ENCODE measurements at regions not wholly inside any gene's neighbourhood (a gene's known extent, or its start where the extent isn't known, plus 50 kb on each side); places are given as distances from the start of the nearest gene placed in this dataset.

DNA sequence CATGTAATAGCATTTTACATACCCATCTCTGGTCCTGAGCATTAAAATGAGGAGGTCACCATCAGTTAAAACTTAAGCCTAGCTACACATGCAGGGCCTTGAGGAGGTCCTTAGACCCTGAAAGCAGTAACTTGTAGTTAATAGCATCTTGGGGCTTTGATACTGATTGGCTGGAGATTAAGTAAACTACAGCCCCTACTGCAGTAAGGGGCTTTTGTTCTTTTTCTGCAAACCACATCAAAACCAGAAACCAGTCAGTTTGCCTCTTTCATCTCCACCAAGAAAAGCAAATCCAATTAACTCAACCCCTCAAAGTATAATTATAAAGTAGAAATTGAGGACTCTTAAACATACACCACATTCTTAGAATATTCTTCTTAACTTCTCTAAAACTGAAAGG is 622.7 kb downstream of the ZPLD1 start:
- DNase-seq: no peak

- DNase-seq: no peak
These were observed 624.6 kb downstream of the ZPLD1 start for GRCh38 chr3:103059432-103059831.

- DNase-seq: no peak
These were observed 625.4 kb downstream of the ZPLD1 start for GRCh38 chr3:103060242-103060641.

DNA sequence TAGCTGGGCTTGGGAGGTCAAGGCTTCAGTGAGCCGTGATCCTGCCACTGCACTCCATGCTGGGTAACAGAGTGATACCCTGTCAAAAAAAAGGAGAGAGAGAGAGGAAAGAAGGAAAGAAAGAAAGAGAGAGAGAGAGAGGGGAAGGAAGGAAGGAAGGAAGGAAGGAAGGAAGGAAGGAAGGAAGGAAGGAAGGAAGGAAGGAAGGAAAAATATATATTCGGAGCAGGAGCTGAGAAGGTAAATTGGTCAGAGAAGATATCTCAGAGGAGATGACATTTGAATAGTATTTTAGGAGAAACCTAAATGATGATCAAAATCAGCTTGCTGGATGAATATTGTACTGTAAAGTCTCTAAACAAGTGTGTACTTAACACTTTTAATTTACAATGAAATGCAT is 633.1 kb downstream of the ZPLD1 start:
- no peak for DNase-seq

- no peak for DNase-seq
These were observed 640.5 kb downstream of the ZPLD1 start for GRCh38 chr3:103075282-103075681.

DNA sequence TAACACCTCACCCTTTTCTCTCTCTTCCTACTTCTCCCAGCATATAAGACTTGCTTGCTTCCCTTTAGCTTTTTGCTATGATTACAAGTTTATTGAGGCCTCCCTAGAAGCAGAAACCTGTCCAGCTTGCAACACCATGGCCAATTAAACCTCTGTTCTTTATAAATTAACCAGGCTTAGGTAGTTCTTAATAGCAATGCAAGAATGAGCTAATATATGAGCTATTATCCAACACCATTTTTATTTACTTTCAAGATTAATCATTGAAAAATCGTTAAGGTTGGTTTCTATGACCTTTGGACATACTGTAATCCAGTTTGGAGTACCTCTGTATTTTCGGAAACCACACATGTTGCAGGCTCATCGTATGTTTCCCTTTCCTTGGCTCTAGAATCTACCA is 643.1 kb downstream of the ZPLD1 start:
- no peak for DNase-seq

DNA sequence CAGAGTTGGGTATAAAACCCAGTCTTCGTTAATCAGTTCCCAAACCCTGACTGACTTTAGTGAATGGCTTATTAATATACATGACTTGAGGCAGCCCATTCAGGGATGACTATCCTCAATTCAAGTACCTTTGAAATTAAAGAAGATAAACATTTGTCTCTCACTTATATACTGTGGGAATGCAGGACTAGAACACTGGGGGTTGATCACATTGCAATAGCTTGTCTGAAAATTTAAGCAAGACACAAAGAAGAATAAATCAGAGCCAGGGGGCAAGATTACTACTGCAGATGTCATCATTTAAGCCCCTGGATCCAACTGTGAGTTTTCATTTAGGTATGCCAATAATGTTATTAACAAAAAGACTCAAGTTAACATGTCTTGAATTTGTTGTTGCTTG is 647.7 kb downstream of the ZPLD1 start:
- DNase-seq: no peak

- DNase-seq: no peak
These were observed 649.2 kb downstream of the ZPLD1 start for GRCh38 chr3:103083848-103084631.

- no peak for DNase-seq
These were observed 650.6 kb downstream of the ZPLD1 start for GRCh38 chr3:103085465-103085864.

DNA sequence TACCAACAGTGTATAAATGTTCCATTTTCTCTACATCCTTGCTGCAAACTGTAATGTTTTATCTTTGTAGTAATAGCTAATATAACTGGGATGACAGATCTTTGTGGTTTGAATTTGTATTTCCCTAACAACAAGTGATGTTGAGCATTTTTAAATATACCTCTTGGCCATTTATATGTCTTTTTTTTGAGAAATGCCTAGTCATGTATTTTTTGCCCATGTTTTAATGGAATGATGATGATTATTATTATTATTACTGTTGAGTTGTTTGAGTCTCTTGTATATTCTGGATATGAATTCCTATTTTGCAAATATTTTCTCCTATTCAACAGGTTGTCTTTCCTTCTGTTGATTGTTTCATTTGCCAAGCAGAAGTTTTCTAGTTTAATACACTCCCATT is 654.9 kb downstream of the ZPLD1 start:
- DNase-seq: no peak

GRCh38 chr3:103105206-103105605 is 670.4 kb downstream of the ZPLD1 start:
- DNase-seq: no peak

DNA sequence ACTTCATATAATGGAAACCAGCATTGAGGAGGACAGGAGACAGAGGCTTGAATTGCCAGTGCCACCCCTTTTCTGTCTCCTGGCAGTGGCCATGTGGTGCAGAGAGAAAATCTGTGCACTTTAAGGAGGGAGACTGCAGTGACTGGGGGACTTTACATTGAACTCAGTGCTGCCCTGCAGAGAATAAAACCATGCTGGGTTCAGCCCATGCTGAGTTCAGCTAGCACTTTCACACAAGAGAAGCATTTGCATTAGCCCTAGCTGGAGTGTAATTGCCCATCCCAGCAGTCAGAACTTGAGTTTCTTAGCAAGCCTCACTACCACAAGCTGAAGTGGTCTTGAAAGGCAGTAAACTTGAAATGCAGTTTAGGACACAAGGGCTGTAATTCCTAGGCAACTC is 677.5 kb downstream of the ZPLD1 start:
- DNase-seq: no peak

GRCh38 chr3:103126115-103126514 is 691.3 kb downstream of the ZPLD1 start:
- DNase-seq: no peak

- DNase-seq: no peak
These were observed 692.3 kb downstream of the ZPLD1 start for GRCh38 chr3:103127098-103127630.

GRCh38 chr3:103127737-103128136 is 692.9 kb downstream of the ZPLD1 start:
- DNase-seq: no peak

GRCh38 chr3:103134023-103134724 is 699.4 kb downstream of the ZPLD1 start:
- no peak for DNase-seq

DNA sequence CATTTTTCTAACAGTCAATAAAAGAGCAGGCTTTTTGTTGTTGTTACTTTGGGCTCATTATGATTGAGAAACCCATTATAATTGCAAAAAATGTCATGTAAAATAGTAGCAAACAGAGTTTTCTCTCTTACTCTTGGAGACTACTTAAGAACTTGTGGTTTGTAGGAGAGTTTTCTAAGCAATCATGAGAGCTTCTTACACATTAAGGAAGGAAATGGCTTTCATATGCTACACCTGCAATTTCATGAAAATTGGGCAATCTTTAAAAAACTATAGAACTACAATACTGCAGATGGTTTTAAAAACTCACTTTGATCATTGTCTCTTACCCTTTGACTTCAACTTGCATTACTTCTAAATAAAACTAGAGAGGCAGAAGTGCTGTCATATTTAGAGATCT is 701.8 kb downstream of the ZPLD1 start:
- DNase-seq: no peak

- no peak for DNase-seq
These were observed 703.0 kb downstream of the ZPLD1 start for GRCh38 chr3:103137830-103138229.

GRCh38 chr3:103158183-103158582 is 723.4 kb downstream of the ZPLD1 start:
- no peak for DNase-seq

DNA sequence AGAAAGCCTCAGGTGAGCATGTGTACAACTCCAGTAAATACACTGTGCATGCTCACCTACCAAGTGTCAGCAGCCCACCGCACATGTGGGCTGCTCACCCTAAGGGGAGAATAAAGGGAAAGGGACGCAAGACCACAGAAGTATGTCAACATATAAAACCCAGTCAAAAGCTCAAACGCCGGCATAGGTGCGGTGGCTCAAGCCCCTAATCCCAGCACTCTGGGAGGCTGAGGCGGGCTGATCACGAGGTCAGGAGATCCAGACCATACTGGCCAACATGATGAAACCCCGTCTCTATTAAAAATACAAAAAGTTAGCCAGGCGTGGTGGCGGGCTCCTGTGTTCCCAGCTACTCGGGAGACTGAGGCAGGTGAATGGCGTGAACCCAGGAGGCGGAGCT is 732.1 kb downstream of the ZPLD1 start:
- no peak for DNase-seq

DNA sequence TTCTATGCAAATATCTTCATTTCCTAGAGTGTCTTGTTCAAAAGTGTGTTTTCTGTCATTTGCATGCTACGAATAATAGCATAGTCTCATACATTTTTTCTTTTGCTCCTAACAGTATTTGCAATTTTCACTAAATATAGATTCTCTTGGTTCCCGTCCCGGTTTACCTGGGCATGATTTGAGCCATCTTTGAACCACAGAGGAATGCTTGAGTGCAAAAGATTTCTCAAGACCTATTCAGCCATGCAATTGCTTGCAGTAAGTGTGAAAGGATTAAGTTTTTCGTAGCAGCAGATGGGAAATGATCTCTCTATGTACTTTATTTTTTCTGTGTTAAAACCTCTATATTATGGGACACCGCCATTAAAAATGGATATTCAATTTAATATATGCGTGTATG is 733.0 kb downstream of the ZPLD1 start:
- no peak for DNase-seq

DNA sequence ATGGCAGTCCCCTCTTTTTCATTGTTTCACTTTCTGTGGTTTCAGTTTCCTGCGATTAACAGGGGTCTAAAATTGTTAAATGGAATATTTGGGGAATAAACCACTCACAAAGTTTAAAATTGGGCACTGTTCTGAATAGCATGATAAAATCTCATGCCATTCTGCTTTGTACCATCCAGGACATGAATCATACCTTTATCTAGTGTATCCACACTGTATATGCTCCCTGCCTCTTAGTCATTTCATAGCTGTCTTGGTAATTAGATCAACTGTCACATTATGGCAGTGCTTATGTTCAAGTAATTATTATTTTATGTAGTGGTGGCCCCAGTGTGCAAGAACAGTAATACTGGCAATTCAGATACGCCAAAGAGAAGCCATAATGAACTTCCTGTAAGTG is 734.5 kb downstream of the ZPLD1 start:
- no peak for DNase-seq

- no peak for DNase-seq
These were observed 735.8 kb downstream of the ZPLD1 start for GRCh38 chr3:103170651-103171050.

GRCh38 chr3:103173940-103174339 is 739.1 kb downstream of the ZPLD1 start:
- no peak for DNase-seq

Data from skin of body (tissue), 1 donor.